Stimulated activated CD4-positive, alpha-beta T cell treated with anti-CD3 and anti-CD28 coated beads, Interleukin-12 subunit alpha, Interleukin-12 subunit beta, amount 100 ng/mL, for 24 hours (primary cell): ENCODE measurements at regions not wholly inside any gene's neighbourhood (a gene's known extent, or its start where the extent isn't known, plus 50 kb on each side); places are given as distances from the start of the nearest gene placed in this dataset.
"Not testable (repeated sequence)": the region's sequence is repeated elsewhere in the genome, so short reads cannot be mapped to it uniquely, and the experiment has no call there.

Experiments used
- DNase-seq, 2 experiments: peaks; one replicate each; pipeline ENCODE4 v3.0.0-alpha.2; 2020; ENCODE audit warnings: low read depth in 2 of 2

DNA sequence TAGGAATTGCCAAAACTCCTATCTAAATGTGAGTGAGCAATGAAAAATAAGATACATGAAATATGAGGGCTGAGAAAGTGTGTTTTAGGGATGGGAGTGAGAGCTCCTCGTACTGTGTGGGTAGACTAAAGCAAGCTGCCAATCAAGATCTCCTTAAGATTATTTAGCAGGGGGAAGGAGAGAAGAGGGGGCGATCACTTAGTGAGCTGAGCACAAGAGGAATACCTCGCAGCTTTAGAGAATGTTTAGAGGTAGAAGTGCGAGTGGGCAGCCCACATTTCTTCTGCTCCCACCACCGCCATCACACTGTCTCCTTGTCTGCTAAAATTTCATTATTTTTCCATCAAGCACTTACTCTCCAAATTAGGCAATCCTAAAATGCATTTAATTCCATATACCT is 312.6 kb downstream of the ALDH8A1 start:
- no peak for DNase-seq

- peak in 1 of 2 experiments; percentile 3 for DNase-seq
Measured at GRCh38 chr6:134636186-134636799, 313.6 kb downstream of the ALDH8A1 start.

DNA sequence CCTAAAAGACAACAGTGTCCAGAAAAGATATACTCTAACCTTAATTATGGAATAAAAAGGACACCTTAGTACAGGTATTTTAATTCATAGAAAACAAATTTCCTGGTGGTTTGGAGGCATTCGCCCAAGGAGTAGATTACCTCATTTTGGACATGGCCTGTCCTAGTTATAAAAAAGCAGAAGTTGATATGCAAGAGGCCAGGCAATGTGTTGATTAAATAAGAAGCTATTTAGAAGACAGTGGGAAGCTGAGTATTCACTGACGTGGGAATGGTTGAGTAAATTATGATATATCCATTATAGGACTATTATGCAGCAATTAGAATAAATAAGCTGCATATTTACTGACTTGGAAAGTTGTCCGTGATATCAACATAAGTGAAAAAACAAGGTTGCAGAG is 314.9 kb downstream of the ALDH8A1 start:
- DNase-seq: no peak

GRCh38 chr6:134634466-134634865 is 315.4 kb downstream of the ALDH8A1 start:
- no peak for DNase-seq

DNA sequence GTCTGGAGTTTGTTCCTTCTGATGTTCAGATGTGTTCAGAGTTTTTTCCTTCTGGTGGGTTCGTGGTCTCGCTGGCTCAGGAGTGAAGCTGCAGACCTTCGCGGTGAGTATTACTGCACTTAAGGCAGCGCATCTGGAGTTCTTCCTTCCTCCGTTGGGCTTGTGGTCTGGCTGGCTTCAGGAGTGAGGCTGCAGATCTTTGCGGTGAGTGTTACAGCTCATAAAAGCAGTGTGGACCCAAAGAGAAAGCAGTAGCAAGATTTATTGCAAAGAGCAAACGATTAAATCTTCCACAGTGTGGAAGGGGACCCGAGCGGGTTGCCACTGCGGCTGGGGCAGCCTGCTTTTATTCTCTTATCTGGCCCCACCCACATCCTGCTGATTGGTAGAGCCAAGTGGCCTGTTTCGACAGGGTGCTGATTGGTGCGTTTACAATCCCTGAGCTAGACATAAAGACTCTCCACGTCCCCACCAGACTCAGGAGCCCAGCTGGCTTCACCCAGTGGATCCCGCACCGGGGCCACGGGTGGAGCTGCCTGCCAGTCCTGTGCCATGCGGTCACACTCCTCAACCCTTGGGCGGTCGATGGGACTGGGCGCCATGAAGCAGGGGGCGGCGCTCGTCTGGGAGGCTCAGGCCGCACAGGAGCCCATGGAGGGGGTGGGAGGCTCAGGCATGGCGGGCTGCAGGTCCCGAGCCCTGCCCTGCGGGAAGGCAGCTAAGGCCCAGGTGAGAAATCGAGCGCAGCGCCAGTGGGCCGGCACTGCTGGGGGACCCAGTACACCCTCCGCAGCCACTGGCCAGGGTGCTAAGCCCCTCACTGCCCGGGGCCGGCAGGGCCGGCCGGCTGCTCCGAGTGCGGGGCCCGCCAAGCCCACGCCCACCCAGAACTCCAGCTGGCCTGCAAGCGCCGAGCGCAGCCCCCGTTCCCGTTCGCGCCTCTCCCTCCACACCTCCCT is 315.3 kb upstream of the SGK1 start:
- DNase-seq: peak in 1 of 2 experiments; percentile 9

DNA sequence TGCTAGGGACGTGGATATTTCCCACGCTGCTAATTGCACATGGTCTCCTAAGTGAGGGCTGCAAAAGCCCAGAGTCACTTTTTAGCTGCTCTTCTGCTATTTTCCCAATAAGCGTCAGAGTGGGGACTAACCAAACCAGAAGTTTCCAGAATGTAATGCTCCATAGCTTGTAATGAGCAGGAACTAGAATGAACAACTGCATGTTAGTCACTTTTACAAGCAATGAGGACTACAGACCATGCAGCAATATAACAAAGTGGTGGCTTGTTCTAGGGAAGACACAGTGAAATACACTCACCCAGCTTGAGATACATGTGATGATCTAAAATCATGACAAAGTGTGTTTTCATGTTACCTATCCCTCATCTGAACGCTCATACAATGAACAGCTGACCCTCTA is 314.1 kb upstream of the SGK1 start:
- no peak for DNase-seq

GRCh38 chr6:134631398-134631924 is 313.5 kb upstream of the SGK1 start:
- DNase-seq: no peak

GRCh38 chr6:134630508-134631121 is 312.7 kb upstream of the SGK1 start:
- DNase-seq: no peak

DNA sequence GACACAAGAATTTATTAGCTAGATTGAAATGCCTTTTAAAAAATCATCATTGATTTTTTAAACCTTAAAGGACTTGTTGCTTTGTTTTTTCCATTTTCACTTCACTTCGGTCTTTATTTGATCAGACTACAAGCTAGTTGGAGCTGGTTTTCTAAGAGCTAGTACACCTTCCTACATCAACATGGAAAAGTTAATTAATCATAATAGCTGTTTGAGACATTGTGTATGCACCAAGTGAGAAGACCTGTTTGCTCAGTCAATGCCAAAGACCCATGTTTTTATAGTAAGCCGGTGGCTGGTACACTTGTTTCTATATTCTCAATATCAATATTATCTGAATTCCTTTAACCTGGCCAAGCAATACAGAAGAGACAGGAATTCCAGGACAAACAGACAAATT is 310.2 kb upstream of the SGK1 start:
- DNase-seq: no peak

DNA sequence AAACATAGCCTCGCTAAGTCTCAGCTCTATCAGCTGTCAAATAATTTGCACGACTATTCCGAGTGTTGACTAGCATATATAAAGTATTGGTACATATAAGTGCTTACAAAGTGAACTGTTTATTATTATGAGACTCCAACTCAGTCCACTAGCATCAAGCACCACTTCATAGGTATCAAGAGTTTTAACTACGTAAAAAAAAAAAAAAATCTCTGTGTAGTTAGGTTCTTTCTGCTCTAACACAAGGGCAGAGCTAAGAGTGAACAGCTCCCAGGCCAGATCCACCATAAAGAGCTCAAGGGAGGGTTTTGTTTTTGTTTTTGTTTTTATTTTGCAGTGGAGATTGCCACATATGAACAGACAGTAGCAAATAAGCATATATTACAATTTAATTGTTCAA is 309.8 kb upstream of the SGK1 start:
- DNase-seq: no peak

DNA sequence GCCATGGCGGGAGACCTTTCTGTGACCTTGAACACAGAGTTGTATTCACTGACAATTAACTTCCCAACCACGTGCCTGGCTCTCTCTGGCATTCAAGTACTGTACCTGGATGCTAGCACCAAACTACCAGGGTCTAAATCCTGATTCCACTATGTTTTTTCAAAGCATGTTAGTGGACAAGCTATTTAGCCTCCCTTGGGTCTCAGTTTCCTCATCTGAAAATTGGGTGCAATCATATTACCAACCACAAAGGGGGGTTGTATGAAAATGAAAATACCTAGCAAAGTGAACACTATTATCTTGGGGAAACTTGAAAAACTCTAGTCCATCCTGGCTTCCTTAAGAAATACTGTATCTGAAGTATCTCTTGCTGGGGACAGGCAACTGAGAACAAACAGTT is 308.7 kb upstream of the SGK1 start:
- no peak for DNase-seq

GRCh38 chr6:134626086-134626485 is 308.2 kb upstream of the SGK1 start:
- no peak for DNase-seq

DNA sequence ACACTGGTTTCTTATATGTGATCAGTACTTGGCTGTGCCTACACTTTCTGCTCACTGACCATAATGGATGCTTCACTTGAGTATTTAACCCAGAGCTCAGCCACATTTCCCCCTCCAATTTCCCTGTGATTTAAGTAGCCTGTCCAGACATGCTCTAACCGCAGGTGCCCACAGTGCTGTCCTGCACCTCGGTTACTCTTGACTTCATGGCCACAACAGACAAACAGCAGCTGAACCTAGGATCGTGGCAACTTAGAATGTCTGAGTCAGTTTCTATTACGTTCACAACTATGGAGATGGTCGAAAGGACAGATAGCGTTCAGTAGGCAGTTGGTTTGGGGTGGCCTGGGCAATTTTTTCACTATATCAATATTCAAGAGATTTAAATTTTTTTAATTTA is 306.9 kb upstream of the SGK1 start:
- DNase-seq: no peak

DNA sequence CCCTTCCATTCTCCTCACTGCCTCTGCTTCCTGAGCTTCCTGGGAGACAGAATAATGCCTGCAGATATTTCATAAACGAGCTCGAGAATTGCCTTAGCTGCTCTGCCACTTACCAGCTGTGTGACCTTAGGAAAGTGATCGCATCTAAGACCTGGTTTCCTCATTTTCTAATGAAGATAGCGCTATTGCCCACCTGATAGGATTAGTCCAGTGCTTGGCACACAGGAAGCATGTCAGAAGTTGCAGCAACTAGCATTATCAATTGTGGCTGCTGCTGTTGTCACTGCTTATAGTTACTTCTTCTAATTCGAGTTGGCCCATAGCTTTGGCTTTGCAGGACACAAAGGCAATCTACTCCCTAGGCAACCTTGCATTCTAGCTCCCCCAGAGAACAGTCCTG is 305.5 kb upstream of the SGK1 start:
- no peak for DNase-seq

DNA sequence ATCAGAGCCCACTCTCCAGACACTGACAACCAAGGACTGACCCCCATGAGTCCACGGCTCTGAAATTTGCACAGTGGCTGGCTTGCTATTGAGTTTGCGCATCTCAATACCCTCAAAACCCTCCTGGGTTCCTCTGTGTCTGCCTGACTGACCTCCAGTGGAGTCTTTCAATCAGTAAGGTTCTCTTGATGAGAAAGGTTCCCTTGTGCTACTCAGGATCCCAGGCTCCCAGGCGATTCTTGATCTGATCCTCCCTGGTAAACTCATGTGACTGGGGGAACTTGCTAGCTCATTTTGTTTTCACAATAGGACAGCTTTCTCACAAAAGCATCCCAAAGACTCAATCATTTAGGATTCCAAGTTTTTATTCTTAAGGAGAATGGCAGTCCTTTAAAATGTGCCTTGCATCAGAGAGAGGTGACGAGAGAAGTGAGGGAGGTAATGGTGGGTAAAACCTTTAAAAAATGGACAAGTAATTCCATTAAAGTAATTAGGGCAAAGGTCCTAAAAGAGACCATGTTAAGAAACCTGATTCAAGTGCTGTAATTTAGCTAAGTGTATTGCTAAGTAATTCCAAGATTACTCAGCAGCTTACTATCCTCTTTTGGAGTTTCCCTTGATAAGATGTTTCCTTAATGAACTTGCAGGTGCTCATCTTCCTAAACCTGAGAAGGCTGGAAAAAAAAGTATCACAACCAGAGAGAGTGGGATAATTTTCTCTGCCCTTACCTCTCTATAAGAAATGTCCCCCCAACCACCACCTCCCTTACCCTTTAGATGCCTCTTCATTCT is 304.7 kb upstream of the SGK1 start:
- no peak for DNase-seq

GRCh38 chr6:134621858-134622257 is 303.9 kb upstream of the SGK1 start:
- no peak for DNase-seq

DNA sequence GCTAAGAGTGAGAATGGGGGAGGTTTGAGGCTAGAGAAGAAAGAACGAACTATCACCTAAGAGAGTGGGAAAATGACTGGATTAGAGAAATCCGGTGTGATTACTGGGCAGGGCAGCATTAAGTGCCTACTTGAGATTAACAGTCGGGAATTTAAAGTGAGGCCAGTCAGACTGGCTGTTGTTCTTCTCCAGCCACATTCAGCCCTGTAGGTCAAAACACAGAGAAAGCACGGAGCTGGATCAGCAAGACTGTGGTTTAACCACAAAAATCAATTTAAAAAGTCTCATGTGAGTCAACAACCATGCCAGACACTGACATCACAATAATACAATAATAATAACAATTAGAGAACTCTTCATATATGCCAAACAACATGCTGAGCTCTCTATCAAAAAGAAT is 301.9 kb upstream of the SGK1 start:
- DNase-seq: no peak

GRCh38 chr6:134619077-134619476 is 301.2 kb upstream of the SGK1 start:
- DNase-seq: no peak

DNA sequence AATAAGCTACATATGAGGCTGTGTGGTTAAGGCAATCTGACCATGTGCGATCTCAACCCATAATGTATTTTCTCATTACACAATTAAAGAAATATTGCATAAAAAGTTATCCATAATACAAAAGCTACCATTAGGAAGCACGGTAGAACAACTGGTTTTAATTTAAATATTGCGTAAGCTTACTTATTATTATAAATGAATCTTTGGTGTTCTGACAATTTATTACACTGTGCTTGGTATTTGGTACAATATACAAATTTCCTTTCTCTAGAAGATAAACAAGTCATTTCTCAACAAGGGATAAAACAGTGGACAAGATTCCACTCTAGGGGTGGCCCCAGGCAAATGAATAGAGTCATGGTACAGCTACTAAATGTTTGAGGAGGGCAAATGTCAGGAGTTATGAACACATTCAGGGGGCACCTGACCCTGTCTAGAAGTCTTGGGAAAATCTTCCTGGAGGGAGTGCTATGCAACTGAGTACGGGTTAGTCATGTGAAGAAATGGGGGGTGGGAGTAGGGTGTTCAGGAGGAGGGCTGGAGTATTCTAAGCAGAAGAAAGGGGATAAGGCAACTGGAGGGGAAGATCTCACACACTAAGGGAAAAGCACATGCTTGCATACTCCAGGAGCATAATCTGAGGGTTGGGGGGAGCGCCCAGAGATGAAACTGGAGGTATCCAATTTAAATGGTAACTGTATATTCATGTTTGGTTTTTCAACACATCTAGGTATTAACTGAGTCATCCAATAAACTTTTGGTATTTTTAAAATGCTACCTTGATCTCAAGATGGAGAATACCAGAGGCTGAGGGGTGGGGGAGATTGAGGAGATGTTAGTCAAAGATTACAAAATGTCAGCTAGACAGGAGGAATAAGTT is 296.9 kb upstream of the SGK1 start:
- no peak for DNase-seq

DNA sequence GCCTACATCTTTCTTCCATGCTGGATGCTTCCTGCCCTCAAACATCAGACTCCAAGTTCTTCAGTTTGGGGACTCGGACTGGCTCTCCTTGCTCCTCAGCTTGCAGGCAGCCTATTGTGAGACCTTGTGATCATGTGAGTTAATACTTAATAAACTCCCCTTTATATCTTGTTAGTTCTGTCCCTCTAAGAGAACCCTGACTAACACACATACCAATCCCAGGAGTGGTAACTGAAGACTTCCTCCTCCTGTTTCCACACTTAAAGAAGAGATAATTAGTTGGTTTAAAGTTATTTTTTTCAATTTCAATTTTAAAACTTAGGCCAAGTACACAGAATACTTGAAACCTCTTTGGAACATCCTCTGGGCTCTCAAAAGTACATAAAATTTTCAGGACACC is 294.2 kb upstream of the SGK1 start:
- not testable (repeated sequence) for DNase-seq

- no peak for DNase-seq
Measured at GRCh38 chr6:134610411-134610810, 292.5 kb upstream of the SGK1 start.
